Vagina (tissue), 2 donors: ENCODE measurements at regions not wholly inside any gene's neighbourhood (a gene's known extent, or its start where the extent isn't known, plus 50 kb on each side); places are given as distances from the start of the nearest gene placed in this dataset.

Experiments used
- DNase-seq, 2 donors: peaks; one replicate each; pipeline ENCODE4 v3.0.0-alpha.2; 2017; ENCODE audit errors: extremely low spot score in 2 of 2
- H3K27ac ChIP-seq: fragments of 200-600 bp; sonication (generic); one replicate; pipeline ENCODE4 v1.5.1; 2019
- H3K27me3 ChIP-seq: fragments of 200-600 bp; sonication (generic); one replicate; pipeline ENCODE4 v1.5.1; 2019
- H3K36me3 ChIP-seq, 2 donors: fragments of 200-600 bp; sonication (generic); one replicate each; pipeline ENCODE4 v1.5.1; 2017 to 2019
- H3K4me1 ChIP-seq: fragments of 200-600 bp; sonication (generic); one replicate; pipeline ENCODE4 v1.5.1; 2019
- H3K4me3 ChIP-seq, 2 donors: fragments of 200-600 bp; sonication (generic); 1 replicate in 1 of 2; 2 replicates in 1 of 2; pipeline ENCODE4 v1.5.1; 2016 to 2019
- H3K9me3 ChIP-seq: fragments of 200-600 bp; sonication (generic); one replicate; pipeline ENCODE4 v1.5.1; 2019
- POLR2A ChIP-seq, 2 donors: fragments of 450-650 bp; IDR thresholded peaks; one replicate each; pipeline ENCODE4 v1.6.1; 2017; ENCODE audit warnings: antibody characterized with exemption in 2 of 2, mild to moderate bottlenecking in 2 of 2, moderate library complexity in 2 of 2
- POLR2AphosphoS5 ChIP-seq, 2 donors: sonication (generic); formaldehyde crosslinking; IDR thresholded peaks; one replicate each; pipeline ENCODE4 v1.9.0; 2017; ENCODE audit warnings: antibody characterized with exemption in 2 of 2, mild to moderate bottlenecking in 2 of 2, low read depth in 1 of 2; ENCODE audit not compliant: insufficient read depth in 1 of 2
- intact Hi-C: fragments of 100-400 bp; cut with DNase I; formaldehyde crosslinking; loops from one replicate; pipeline ENCODE4 v1.15.1; 2023
- TF ChIP-seq, protein P1 (sequence below), 3 experiments: fragments of 450-650 bp in 2 of 3; fragments of 200-600 bp in 1 of 3; sonication (generic) in 1 of 3; IDR thresholded peaks; one replicate each; pipeline ENCODE4 v1.5.1; 2017 to 2019; ENCODE audit warnings: antibody characterized with exemption in 3 of 3, mild to moderate bottlenecking in 2 of 3, moderate library complexity in 2 of 3

DNA sequence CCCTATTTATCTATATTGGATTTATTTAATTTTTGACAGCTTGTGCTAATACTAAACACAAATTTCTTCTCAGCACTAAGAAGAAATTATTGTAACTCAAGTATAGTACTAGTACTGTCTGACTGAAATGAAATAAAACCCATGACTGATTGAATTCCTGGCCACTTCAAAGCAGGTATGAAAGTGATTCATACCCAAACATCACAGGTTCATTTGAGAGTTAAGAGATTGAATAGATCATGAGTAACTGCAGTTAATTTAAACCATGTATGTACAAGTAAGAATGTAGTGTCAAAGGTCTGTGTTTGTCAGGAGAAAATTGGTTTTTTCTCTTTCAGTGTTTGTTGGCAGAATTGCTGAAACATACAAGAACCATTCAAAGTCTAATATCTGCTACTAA, 332.0 kb upstream of the GRM7 start:
- TF ChIP-seq POLR2AphosphoS5 (IDR thresholded peaks at IDR 0.05; ENCODE audit: insufficient read depth in 1 of 2, low read depth in 1 of 2) (no peak), POLR2A (IDR thresholded peaks at IDR 0.05) (no peak)
- TF ChIP-seq, protein P1, sequence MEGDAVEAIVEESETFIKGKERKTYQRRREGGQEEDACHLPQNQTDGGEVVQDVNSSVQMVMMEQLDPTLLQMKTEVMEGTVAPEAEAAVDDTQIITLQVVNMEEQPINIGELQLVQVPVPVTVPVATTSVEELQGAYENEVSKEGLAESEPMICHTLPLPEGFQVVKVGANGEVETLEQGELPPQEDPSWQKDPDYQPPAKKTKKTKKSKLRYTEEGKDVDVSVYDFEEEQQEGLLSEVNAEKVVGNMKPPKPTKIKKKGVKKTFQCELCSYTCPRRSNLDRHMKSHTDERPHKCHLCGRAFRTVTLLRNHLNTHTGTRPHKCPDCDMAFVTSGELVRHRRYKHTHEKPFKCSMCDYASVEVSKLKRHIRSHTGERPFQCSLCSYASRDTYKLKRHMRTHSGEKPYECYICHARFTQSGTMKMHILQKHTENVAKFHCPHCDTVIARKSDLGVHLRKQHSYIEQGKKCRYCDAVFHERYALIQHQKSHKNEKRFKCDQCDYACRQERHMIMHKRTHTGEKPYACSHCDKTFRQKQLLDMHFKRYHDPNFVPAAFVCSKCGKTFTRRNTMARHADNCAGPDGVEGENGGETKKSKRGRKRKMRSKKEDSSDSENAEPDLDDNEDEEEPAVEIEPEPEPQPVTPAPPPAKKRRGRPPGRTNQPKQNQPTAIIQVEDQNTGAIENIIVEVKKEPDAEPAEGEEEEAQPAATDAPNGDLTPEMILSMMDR (IDR thresholded peaks at IDR 0.05), result no peak
- DNase-seq, result no peak
- Histone ChIP-seq H3K4me1 (no peaks in the 10 kb centered on the region), H3K27ac (no peak overlapping the region), H3K4me3 (no peak overlapping the region), H3K36me3 (no peaks in the 10 kb centered on the region), H3K27me3 (no peaks in the 10 kb centered on the region), H3K9me3 (no peaks in the 10 kb centered on the region)
- intact Hi-C loops, result no loop called here

DNA sequence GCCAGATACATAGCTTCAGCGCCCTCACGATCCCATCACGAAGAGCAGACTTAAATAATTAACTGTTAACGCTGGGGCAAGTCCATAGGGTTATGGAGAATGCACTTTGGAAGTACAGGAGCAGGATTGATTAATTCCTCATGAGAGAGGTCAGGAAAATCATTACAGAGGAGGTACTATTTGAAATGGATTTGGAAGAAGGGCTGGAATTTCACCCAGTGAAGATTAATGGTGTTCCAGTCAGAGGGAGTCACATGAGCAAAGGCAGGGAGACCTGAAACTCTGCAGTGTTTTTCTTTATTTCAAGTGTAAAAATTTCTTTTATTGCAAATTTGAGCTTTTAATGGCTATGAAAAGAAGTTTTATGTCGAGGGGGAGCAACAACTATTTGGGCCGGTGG, 329.8 kb upstream of the GRM7 start:
- no peaks in the 10 kb centered on the region for H3K36me3 ChIP-seq
- H3K4me3 ChIP-seq, result no peak overlapping the region
- intact Hi-C loops, result no loop called here
- H3K27ac ChIP-seq, result no peak overlapping the region
- no peaks in the 10 kb centered on the region for H3K9me3 ChIP-seq
- TF ChIP-seq POLR2AphosphoS5 (IDR thresholded peaks at IDR 0.05; ENCODE audit: insufficient read depth in 1 of 2, low read depth in 1 of 2) (no peak), POLR2A (IDR thresholded peaks at IDR 0.05) (no peak)
- TF ChIP-seq, protein P1 (IDR thresholded peaks at IDR 0.05), result no peak
- no peak for DNase-seq
- H3K4me1 ChIP-seq, result no peaks in the 10 kb centered on the region
- no peaks in the 10 kb centered on the region for H3K27me3 ChIP-seq

DNA sequence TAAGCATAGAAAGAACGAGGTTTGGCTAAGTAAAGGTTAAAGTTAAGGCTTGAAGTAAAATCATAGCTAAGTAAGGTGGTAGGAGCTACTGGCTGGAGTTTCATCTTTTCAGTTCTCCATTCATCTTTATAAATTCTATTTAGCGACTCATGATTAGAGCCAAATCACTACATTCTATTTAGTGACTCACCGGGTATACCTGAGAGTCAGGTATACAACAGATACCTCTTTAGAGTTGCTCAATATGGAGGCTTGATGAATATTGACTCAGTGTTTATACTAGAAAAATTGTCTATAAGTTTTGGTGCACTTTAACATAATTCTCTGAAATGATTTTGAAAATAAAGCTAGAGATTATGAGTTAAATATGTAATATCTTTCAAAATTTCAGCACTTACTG, 328.8 kb upstream of the GRM7 start:
- no peaks in the 10 kb centered on the region for H3K36me3 ChIP-seq
- intact Hi-C loops, result no loop called here
- H3K4me1 ChIP-seq, result no peaks in the 10 kb centered on the region
- no peaks in the 10 kb centered on the region for H3K9me3 ChIP-seq
- no peak for TF ChIP-seq POLR2AphosphoS5 (IDR thresholded peaks at IDR 0.05; ENCODE audit: insufficient read depth in 1 of 2, low read depth in 1 of 2)
- no peak for TF ChIP-seq POLR2A (IDR thresholded peaks at IDR 0.05)
- TF ChIP-seq, protein P1 (IDR thresholded peaks at IDR 0.05), result no peak
- no peak for DNase-seq
- no peak overlapping the region for H3K27ac ChIP-seq
- no peak overlapping the region for H3K4me3 ChIP-seq
- no peaks in the 10 kb centered on the region for H3K27me3 ChIP-seq

DNA sequence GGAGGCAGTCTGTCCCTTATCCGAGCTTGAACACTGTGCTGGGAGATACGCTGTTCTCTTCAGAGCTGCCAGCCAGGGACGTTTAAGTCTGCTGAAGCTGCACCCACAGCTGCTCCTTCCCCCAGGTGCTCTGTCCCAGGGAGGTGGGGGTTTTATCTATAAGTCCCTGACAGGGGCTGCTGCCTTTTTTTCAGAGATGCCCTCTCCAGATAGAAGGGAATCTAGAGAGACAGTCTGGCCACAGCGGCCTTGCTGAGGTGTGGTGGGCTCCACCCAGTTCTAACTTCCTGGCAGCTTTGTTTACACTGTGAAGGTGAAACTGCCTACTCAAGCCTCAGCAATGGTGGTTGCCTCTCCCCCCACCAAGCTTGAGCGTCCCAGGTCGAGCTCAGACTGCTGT, 319.9 kb upstream of the GRM7 start:
- no peaks in the 10 kb centered on the region for H3K27me3 ChIP-seq
- no peak overlapping the region for H3K4me3 ChIP-seq
- no peak for DNase-seq
- TF ChIP-seq POLR2A (IDR thresholded peaks at IDR 0.05) (no peak), POLR2AphosphoS5 (IDR thresholded peaks at IDR 0.05; ENCODE audit: insufficient read depth in 1 of 2, low read depth in 1 of 2) (no peak)
- TF ChIP-seq, protein P1 (IDR thresholded peaks at IDR 0.05), result no peak
- no peaks in the 10 kb centered on the region for H3K4me1 ChIP-seq
- no peak overlapping the region for H3K27ac ChIP-seq
- H3K9me3 ChIP-seq, result no peaks in the 10 kb centered on the region
- H3K36me3 ChIP-seq, result no peaks in the 10 kb centered on the region
- intact Hi-C loops, result no loop called here

DNA sequence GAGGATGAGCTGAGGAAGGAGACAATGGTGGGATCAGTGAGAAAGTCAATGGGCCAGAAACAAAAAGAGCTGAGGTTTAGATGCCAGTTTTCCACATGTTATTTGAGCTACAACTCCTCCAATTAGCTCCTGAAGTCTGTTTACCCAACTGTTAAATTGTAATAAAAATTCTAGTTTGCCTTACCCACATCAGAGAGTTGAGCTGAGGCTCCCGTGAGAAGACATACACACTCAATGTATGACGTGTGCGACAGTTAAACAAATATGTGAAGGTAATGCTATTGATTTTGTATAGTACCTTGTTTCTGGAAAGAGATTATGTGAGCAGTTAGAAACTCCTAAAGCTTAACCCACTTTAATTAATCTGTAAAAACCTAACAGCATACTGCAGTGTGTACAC, 318.1 kb upstream of the GRM7 start:
- Histone ChIP-seq H3K36me3 (no peaks in the 10 kb centered on the region), H3K4me1 (no peaks in the 10 kb centered on the region), H3K4me3 (no peak overlapping the region), H3K9me3 (no peaks in the 10 kb centered on the region), H3K27ac (no peak overlapping the region), H3K27me3 (no peaks in the 10 kb centered on the region)
- TF ChIP-seq POLR2AphosphoS5 (IDR thresholded peaks at IDR 0.05; ENCODE audit: insufficient read depth in 1 of 2, low read depth in 1 of 2) (no peak), POLR2A (IDR thresholded peaks at IDR 0.05) (no peak)
- TF ChIP-seq, protein P1 (IDR thresholded peaks at IDR 0.05), result no peak
- DNase-seq, result no peak
- intact Hi-C loops, result no loop called here
